ENCODE measurements at regions not wholly inside any gene's neighbourhood (a gene's known extent, or its start where the extent isn't known, plus 50 kb on each side); places are given as distances from the start of the nearest gene placed in this dataset.

DNA sequence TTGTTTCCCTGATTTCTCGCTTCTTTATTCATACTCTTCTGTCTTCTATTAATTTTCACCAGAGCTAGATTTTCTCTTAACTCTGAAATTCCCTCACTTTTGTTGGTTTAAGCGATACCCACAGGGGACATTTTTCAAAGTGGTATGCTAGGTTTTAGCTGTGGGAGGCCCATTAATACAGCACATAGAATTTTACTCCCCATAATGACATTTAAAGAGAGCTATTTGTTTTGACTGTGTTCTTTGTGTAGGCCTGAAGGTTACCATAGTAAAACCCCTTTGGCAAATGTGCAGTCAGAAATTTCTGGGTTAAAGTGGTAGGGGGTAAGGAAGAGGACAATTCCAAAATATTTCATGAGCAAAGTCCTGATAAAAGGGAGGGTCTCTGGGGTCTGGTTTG, 721.1 kb upstream of the CITED2 start:
- H3K4me3 Mint-ChIP-seq: no peak overlapping the region
- H3K27ac Mint-ChIP-seq: no peak overlapping the region
- DNase-seq (ENCODE audit: low spot score): no peak

DNA sequence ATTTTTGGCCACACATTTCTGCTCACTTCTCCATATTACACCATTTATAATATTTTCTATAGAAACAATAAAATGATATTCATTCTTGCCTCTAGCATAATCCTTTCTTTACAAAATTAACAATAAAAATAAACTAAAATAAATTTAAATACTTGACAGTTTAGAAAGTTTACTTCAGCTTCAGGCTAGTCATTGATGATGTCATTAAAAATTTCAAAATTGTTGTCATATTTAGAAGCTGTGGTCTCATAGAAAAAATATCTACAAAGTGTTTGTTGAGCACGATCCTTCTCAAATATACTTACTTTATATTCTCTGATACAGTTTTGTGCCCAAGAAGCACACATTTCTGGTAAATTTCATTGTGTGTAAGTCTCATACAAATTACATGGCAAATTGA, 717.4 kb upstream of the CITED2 start:
- H3K27ac Mint-ChIP-seq: no peak overlapping the region
- intact Hi-C loops (cut with micrococcal nuclease): no loop called here
- H3K4me1 Mint-ChIP-seq (ENCODE audit: low read depth): no peaks in the 10 kb centered on the region
- no peaks in the 10 kb centered on the region for H3K36me3 Mint-ChIP-seq (ENCODE audit: low read depth)
- no peak for DNase-seq (ENCODE audit: low spot score)
- H3K27me3 Mint-ChIP-seq (ENCODE audit: insufficient read depth): no peaks in the 10 kb centered on the region
- no peaks in the 10 kb centered on the region for H3K9me3 Mint-ChIP-seq
- H3K4me3 Mint-ChIP-seq: no peak overlapping the region

More for the DNA sequence above, 721.1 kb upstream of the CITED2 start:
- Mint-ChIP-seq H3K9me3 (no peaks in the 10 kb centered on the region), H3K36me3 (ENCODE audit: low read depth) (no peaks in the 10 kb centered on the region), H3K27me3 (ENCODE audit: insufficient read depth) (no peaks in the 10 kb centered on the region), H3K4me1 (ENCODE audit: low read depth) (no peaks in the 10 kb centered on the region)
- intact Hi-C loops (cut with micrococcal nuclease): no loop called here

DNA sequence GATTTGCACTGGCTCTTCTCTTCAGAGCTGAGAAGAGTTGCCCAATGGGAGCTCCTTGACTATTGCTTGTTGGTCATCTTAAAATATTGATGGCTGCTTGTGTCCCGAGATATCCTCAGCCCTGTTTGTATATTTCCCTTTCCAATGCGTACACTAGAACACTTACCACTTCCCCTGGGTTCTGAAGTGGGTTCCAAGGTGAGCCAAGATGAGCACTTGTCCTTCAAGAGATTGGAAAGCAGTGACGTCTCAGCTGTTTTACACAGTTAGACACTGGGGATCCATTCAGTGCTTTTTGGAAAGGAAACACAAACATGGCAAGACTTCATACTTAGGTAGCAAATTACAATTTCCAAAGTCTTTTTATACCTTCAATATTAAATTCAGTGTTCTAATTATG, 716.4 kb upstream of the CITED2 start:
- intact Hi-C loops (cut with micrococcal nuclease): no loop called here
- H3K36me3 Mint-ChIP-seq (ENCODE audit: low read depth): no peaks in the 10 kb centered on the region
- no peak overlapping the region for H3K4me3 Mint-ChIP-seq
- no peak for DNase-seq (ENCODE audit: low spot score)
- H3K27ac Mint-ChIP-seq: no peak overlapping the region
- no peaks in the 10 kb centered on the region for H3K27me3 Mint-ChIP-seq (ENCODE audit: insufficient read depth)
- H3K9me3 Mint-ChIP-seq: no peaks in the 10 kb centered on the region
- no peaks in the 10 kb centered on the region for H3K4me1 Mint-ChIP-seq (ENCODE audit: low read depth)

DNA sequence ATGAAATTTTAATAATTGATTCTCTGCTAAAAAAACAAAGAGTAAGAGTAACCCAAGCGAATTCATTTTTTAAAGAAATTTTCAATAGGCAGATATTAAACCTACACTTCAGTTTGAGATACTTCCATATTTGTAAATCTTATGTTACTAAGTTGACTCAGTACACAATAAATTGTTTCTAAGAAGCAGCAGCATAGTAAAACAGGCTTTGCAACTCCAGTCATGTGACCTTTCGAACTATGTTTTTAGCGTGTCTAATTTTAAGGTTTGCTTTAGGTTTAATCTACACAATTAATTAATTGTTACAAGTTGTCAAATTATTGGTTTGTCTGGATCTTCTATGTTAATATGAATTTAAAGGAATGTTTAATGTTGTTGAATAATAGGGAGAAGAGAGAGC, 708.9 kb upstream of the CITED2 start:
- DNase-seq (ENCODE audit: low spot score): no peak
- H3K9me3 Mint-ChIP-seq: no peaks in the 10 kb centered on the region
- intact Hi-C loops (cut with micrococcal nuclease): no loop called here
- H3K27ac Mint-ChIP-seq: no peak overlapping the region
- H3K4me3 Mint-ChIP-seq: no peak overlapping the region
- peaks cover 5% of the 10 kb centered on the region for H3K27me3 Mint-ChIP-seq (ENCODE audit: insufficient read depth)
- no peaks in the 10 kb centered on the region for H3K4me1 Mint-ChIP-seq (ENCODE audit: low read depth)
- no peaks in the 10 kb centered on the region for H3K36me3 Mint-ChIP-seq (ENCODE audit: low read depth)

DNA sequence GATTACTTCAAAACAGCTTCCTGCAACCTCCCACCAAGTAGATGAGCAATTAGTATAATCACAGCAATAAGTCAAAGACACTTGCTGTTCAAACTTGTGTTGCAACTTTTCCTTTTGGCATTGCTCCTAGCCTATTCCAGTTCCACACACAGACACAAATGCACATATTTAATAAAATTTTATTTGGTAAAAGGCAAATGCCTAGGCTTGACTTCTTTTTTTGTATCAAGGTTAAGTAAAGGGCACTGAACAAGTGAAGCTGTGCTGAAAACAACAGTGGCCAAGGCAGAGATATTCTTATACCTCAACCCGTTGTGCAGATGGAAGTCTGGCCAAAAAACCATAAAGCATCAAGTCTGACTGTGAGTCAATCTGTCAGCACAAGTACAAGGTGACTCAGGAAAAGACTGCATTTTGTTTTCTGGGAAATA, 708.4 kb upstream of the CITED2 start:
- H3K27ac Mint-ChIP-seq: no peak overlapping the region
- H3K4me3 Mint-ChIP-seq: no peak overlapping the region
- intact Hi-C loops (cut with micrococcal nuclease): no loop called here

DNA sequence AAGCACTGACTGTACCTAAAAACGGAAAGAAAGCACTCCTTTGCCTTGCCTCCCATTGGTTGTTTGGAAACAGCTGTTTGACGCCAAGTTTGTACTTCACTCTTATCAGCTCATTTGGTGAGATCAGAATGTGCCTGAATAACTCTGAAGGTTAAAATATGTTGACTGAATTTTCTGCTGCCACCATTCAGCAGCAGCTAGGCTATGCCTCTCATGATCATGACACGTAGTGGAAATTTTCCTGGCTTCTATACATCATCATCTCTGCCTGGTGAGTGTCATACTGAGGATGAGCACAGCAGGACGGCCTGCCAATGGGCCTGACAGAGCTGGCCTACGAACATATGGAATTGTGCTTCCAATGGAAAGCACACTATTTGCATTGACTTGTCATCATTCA, 704.9 kb upstream of the CITED2 start:
- Mint-ChIP-seq H3K9me3 (no peaks in the 10 kb centered on the region), H3K4me3 (no peak overlapping the region), H3K27me3 (ENCODE audit: insufficient read depth) (peaks cover 5% of the 10 kb centered on the region), H3K4me1 (ENCODE audit: low read depth) (no peaks in the 10 kb centered on the region), H3K27ac (no peak overlapping the region), H3K36me3 (ENCODE audit: low read depth) (no peaks in the 10 kb centered on the region)
- no peak for DNase-seq (ENCODE audit: low spot score)
- intact Hi-C loops (cut with micrococcal nuclease): no loop called here

More for the DNA sequence above, 708.4 kb upstream of the CITED2 start:
- Mint-ChIP-seq H3K9me3 (no peaks in the 10 kb centered on the region), H3K36me3 (ENCODE audit: low read depth) (no peaks in the 10 kb centered on the region), H3K4me1 (ENCODE audit: low read depth) (no peaks in the 10 kb centered on the region), H3K27me3 (ENCODE audit: insufficient read depth) (peaks cover 5% of the 10 kb centered on the region)
- DNase-seq (ENCODE audit: low spot score): no peak

DNA sequence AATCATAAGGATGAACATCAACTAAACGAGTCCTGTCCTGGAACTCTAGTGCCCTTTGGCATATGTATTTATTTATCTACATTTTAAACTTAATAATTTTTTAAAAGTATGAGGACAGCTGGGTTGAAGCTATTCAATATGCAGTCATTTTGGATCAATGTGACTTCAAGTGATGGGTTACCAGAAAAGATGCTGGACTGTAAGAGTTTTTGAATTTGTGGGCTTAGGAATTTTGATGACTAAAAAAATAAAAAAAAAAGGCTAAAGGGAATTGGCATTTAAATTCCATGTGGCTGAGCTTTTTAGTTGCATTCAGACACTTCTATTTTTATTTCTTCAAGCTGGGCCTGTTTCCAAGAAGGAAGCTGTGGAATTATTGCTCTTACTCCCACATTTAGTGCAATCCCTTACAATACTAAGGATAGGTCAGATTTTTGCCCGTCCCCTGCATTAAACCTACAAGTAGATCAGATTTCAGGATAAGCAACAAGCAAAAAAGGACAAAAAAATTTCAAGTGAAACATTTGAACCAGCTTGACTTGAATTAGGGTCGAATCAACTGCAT, 704.2 kb upstream of the CITED2 start:
- H3K36me3 Mint-ChIP-seq (ENCODE audit: low read depth): no peaks in the 10 kb centered on the region
- no peak for DNase-seq (ENCODE audit: low spot score)
- no peaks in the 10 kb centered on the region for H3K9me3 Mint-ChIP-seq
- no peak overlapping the region for H3K4me3 Mint-ChIP-seq
- H3K27ac Mint-ChIP-seq: no peak overlapping the region
- no peaks in the 10 kb centered on the region for H3K4me1 Mint-ChIP-seq (ENCODE audit: low read depth)
- intact Hi-C loops (cut with micrococcal nuclease): no loop called here
- H3K27me3 Mint-ChIP-seq (ENCODE audit: insufficient read depth): peaks cover 3% of the 10 kb centered on the region

DNA sequence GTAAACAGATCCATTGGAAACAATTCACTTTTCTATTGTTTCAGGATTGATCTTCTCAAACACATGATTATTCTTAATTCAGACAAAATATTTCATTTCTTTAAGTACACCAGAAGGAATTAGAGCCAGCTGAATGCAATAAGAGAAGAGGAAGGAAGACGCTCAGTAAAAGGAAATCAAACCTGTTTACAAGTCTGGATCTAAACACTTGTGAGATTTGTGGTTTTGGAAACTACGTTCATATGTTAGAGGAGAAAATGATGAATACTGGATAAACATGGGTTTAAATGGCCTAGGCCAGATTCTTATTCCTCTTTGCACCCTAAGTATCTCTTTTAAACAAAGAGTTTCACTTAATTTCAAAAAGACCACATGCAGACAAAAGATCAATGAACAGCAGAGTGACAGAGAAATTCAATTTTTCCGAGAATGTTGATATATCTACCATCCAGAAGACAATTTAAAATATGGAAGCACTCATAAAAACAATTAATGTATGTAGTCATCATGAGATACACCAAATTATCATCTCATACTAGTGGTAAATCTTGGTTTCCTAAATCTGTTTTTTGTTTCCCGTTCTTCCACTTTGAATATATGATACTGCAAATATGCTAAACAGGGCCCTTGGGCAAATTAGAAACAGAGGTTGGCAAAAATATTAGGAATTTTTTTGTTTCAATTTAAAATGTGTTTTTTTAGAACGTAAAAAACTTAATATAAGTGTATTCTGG, 703.5 kb upstream of the CITED2 start:
- DNase-seq (ENCODE audit: low spot score): no peak
- no peaks in the 10 kb centered on the region for H3K36me3 Mint-ChIP-seq (ENCODE audit: low read depth)
- no peak overlapping the region for H3K27ac Mint-ChIP-seq
- no peak overlapping the region for H3K4me3 Mint-ChIP-seq
- H3K9me3 Mint-ChIP-seq: no peaks in the 10 kb centered on the region
- no peaks in the 10 kb centered on the region for H3K4me1 Mint-ChIP-seq (ENCODE audit: low read depth)
- intact Hi-C loops (cut with micrococcal nuclease): no loop called here
- H3K27me3 Mint-ChIP-seq (ENCODE audit: insufficient read depth): peaks cover 3% of the 10 kb centered on the region

DNA sequence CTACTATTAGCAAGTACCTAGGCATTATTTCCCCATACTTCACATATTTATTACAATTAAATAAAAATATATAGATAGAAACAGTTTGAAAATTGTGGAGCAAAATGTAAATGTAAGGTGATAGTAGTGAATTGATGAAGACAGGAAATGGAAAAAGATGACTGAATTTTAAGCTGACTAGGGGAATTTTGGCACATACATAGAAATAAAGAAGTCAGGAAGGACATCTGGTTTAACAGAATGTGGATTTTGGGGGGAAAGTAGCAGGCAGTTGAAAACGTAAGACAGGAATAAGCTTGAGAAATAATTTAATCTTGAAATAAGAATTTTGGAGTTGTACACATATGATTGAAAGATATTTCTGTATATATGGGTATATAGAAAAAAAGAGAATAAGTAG, 701.7 kb upstream of the CITED2 start:
- Mint-ChIP-seq H3K27ac (no peak overlapping the region), H3K9me3 (no peaks in the 10 kb centered on the region), H3K4me3 (no peak overlapping the region), H3K27me3 (ENCODE audit: insufficient read depth) (peaks cover 3% of the 10 kb centered on the region), H3K4me1 (ENCODE audit: low read depth) (no peaks in the 10 kb centered on the region), H3K36me3 (ENCODE audit: low read depth) (no peaks in the 10 kb centered on the region)
- intact Hi-C loops (cut with micrococcal nuclease): no loop called here
- no peak for DNase-seq (ENCODE audit: low spot score)

DNA sequence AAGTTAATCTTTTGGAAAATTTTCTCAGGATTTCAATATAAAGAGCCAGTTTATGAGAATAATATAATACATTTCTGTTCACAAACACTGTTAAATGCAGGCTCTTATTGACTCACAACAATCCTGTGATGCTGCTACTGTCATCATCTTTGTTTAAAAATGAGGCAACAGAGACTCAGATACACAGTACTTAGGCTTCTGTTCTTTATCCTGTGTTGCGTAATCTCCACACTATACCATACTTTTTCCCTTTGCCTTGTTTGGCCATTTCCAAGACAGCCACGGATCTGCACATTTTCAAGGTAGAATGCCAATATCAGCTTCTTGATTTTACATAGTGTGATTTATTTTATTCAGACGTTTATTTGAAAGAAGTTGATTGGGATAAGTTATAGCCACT, 699.0 kb upstream of the CITED2 start:
- no peaks in the 10 kb centered on the region for H3K36me3 Mint-ChIP-seq (ENCODE audit: low read depth)
- DNase-seq (ENCODE audit: low spot score): no peak
- H3K4me1 Mint-ChIP-seq (ENCODE audit: low read depth): no peaks in the 10 kb centered on the region
- H3K27ac Mint-ChIP-seq: no peak overlapping the region
- intact Hi-C loops (cut with micrococcal nuclease): no loop called here
- H3K27me3 Mint-ChIP-seq (ENCODE audit: insufficient read depth): peaks cover 2% of the 10 kb centered on the region
- H3K9me3 Mint-ChIP-seq: no peaks in the 10 kb centered on the region
- no peak overlapping the region for H3K4me3 Mint-ChIP-seq

DNA sequence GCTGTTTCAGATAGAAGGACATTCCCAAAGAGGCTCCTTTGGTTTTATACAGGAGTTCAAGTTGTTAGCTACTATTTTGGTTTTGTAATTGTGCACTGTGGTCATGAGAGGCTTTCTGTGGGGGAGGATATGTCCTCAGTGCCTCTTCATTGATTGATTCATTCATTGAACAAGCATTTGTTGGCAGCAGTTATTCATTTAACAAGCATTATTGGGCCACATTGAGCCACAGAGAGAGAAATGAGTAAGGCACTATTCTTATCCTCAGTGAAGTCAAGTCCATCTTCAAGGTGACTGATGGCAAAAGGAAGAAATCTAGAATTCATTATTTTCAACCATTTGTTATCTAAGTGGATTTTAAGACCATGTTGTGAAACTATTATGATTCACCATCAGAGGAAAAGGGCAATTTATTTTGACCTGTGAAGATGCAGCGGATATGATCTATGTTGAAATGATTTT, 697.2 kb upstream of the CITED2 start:
- Mint-ChIP-seq H3K27me3 (ENCODE audit: insufficient read depth) (peaks cover 2% of the 10 kb centered on the region), H3K27ac (no peak overlapping the region), H3K4me1 (ENCODE audit: low read depth) (no peaks in the 10 kb centered on the region), H3K36me3 (ENCODE audit: low read depth) (no peaks in the 10 kb centered on the region), H3K4me3 (no peak overlapping the region), H3K9me3 (no peaks in the 10 kb centered on the region)
- no peak for DNase-seq (ENCODE audit: low spot score)
- intact Hi-C loops (cut with micrococcal nuclease): no loop called here

DNA sequence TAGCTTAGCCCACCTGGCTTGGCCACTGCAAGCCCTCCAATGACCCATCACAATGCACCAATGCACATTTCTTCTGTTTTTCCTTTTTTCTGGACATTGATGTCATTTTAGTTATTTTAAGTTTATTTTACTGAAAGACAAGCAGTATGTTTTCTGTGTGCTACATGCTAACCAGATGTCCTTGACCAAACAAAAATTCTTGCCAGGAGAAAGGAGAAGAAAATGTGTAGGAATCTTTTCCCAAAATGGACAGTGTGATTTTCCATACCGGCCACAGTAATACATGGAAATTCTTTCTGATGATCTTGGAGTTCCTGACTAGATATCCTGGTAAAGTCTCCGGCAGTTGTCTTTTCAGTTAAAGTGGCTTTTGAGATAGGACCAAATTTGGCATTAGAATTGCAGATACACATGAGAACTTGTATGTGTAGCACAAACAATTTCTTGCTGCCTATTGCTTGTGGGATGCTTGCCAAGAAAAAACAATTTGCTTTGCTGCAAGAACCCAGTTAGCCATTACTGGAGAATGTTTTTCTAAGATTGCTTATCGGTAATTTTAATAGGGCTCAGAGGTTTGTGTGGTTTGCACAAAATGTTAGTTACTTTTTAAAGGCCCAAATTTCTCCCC, 696.5 kb upstream of the CITED2 start:
- no peaks in the 10 kb centered on the region for H3K9me3 Mint-ChIP-seq
- no peak overlapping the region for H3K4me3 Mint-ChIP-seq
- intact Hi-C loops (cut with micrococcal nuclease): no loop called here
- H3K27me3 Mint-ChIP-seq (ENCODE audit: insufficient read depth): peaks cover 2% of the 10 kb centered on the region
- no peak overlapping the region for H3K27ac Mint-ChIP-seq
- H3K36me3 Mint-ChIP-seq (ENCODE audit: low read depth): no peaks in the 10 kb centered on the region
- no peaks in the 10 kb centered on the region for H3K4me1 Mint-ChIP-seq (ENCODE audit: low read depth)
- no peak for DNase-seq (ENCODE audit: low spot score)

DNA sequence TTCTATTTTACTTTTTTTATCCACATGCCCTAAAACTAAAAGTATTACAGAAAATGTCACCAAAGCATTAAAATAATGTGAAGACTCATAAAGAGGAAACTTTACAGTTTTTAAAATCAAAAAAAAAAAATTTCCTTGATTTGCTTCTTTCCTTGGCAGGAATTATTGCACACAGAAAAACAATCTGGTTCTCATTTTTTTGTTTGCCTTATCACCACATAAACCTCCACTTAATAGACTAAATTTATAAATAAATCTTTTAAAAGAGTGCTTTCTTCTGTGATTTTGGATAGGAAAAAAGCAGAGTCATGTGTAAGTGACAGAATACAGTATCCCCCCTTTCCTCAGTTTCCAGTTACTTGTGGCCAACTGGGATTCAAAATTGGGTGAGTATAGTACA, 695.1 kb upstream of the CITED2 start:
- Mint-ChIP-seq H3K4me3 (no peak overlapping the region), H3K4me1 (ENCODE audit: low read depth) (no peaks in the 10 kb centered on the region), H3K9me3 (no peaks in the 10 kb centered on the region), H3K27me3 (ENCODE audit: insufficient read depth) (peaks cover 2% of the 10 kb centered on the region), H3K36me3 (ENCODE audit: low read depth) (no peaks in the 10 kb centered on the region), H3K27ac (no peak overlapping the region)
- intact Hi-C loops (cut with micrococcal nuclease): no loop called here
- DNase-seq (ENCODE audit: low spot score): no peak

Data from activated T-helper 1 cell treated with anti-CD3 and anti-CD28 coated beads, Interleukin-12 subunit alpha, Interleukin-12 subunit beta, Interleukin-2, Interleukin-4 antibody, amounts not matched to agents 30 ng/mL and 10 ng/mL and 1 ng/mL, durations not matched to agents 14 hours and 24 hours and 36 hours (primary cell).